ENCODE measurements at regions not wholly inside any gene's neighbourhood (a gene's known extent, or its start where the extent isn't known, plus 50 kb on each side); places are given as distances from the start of the nearest gene placed in this dataset.

DNA sequence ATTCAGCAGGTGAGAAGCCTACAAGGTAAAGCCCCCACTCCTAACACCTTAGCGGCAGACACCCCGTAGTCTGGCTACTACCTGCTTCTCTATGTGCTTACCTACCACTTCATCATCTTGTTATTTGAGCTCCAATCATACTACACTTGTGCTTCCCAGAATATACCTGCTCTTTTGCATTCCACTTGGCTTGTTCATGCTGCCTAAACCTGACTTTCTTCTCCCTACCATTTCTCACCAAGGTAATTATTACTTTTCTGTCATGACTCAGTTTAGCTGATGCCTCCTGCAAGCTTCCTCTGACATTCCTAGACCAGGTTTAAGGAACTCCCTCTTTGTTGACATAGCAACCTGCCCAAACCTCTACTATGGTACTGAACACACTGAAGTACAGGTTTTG lies 495.6 kb upstream of the C1orf87 start:
- TF ChIP-seq CTCF (IDR thresholded peaks at IDR 0.05), result no peak
- no peak for TF ChIP-seq POLR2AphosphoS5 (IDR thresholded peaks at IDR 0.05)
- TF ChIP-seq POLR2A (IDR thresholded peaks at IDR 0.05), result no peak

Data from breast epithelium (tissue), 3 donors.